ENCODE measurements at regions not wholly inside any gene's neighbourhood (a gene's known extent, or its start where the extent isn't known, plus 50 kb on each side); places are given as distances from the start of the nearest gene placed in this dataset.

- TF ChIP-seq RCOR1 (IDR thresholded peaks at IDR 0.05; ENCODE audit: low read length): no peak
- no peak for TF ChIP-seq EZH2phosphoT487 (IDR thresholded peaks at IDR 0.05; ENCODE audit: borderline replicate concordance, low read depth)
- TF ChIP-seq CTCF (IDR thresholded peaks at IDR 0.05): no peak
- TF ChIP-seq TAF1 (IDR thresholded peaks at IDR 0.05; ENCODE audit: borderline replicate concordance, low read depth, low read length): no peak
- TF ChIP-seq ELF1 (IDR thresholded peaks at IDR 0.05): no peak
- TF ChIP-seq GABPA (IDR thresholded peaks at IDR 0.05; ENCODE audit: low read depth): no peak
- no peak for TF ChIP-seq RXRA (IDR thresholded peaks at IDR 0.05; ENCODE audit: borderline replicate concordance, low read depth)
- no peak for TF ChIP-seq RAD21 (IDR thresholded peaks at IDR 0.05; ENCODE audit: low read length)
- TF ChIP-seq EP300 (IDR thresholded peaks at IDR 0.05; ENCODE audit: borderline replicate concordance in 1 of 2, low read depth in 1 of 2, low read length in 1 of 2): no peak
- TF ChIP-seq NFIC (IDR thresholded peaks at IDR 0.05; ENCODE audit: borderline replicate concordance): no peak
- no peak for TF ChIP-seq SMC3 (IDR thresholded peaks at IDR 0.05; ENCODE audit: low read depth, low read length)
These were observed 53.3 kb upstream of the LNX1 start for GRCh38 chr4:53644607-53645006.
